K562 (cell line): ENCODE measurements at regions not wholly inside any gene's neighbourhood (a gene's known extent, or its start where the extent isn't known, plus 50 kb on each side); places are given as distances from the start of the nearest gene placed in this dataset.
A peak's percentile ranks its signal among the peaks of the same experiment; 100 is the strongest.

Experiments used
- BCOR ChIP-seq: fragments of 450-650 bp; IDR thresholded peaks from 2 replicates; pipeline ENCODE4 v1.6.1; 2016
- ETV5 ChIP-seq: sonication (generic); formaldehyde crosslinking; IDR thresholded peaks from 2 replicates; pipeline ENCODE4 v1.4.0; 2020; ENCODE audit warnings: low read depth, mild to moderate bottlenecking, missing genetic modification reagents
- GTF2A2 ChIP-seq: IDR thresholded peaks from 2 replicates; pipeline ENCODE4 v1.6.1; 2016; ENCODE audit warnings: mild to moderate bottlenecking, missing genetic modification characterization, missing compliant biosample characterization
- IRF1 ChIP-seq: sonication (generic); formaldehyde crosslinking; IDR thresholded peaks from 2 replicates; pipeline ENCODE4 v1.8.0; 2022; ENCODE audit warnings: missing genetic modification reagents, mild to moderate bottlenecking, borderline replicate concordance
- KDM5B ChIP-seq: fragments of 200-600 bp; sonication (generic); IDR thresholded peaks from 2 replicates; pipeline ENCODE4 v1.6.1; 2012; ENCODE audit warnings: low read depth, mild to moderate bottlenecking, moderate library complexity, low read length, control low read depth, inconsistent platforms; ENCODE audit not compliant: insufficient replicate concordance
- PCBP2 ChIP-seq: fragments of 200-400 bp; formaldehyde crosslinking; IDR thresholded peaks from 2 replicates; pipeline ENCODE4 v1.6.1; 2018; ENCODE audit warnings: low read length, low read depth, mild to moderate bottlenecking, moderate library complexity; ENCODE audit not compliant: poor library complexity, severe bottlenecking
- RUNX1 ChIP-seq: sonication (generic); IDR thresholded peaks from 2 replicates; pipeline ENCODE4 v1.6.1; 2016; ENCODE audit warnings: antibody characterized with exemption, low read depth
- SLC30A9 ChIP-seq: fragments of 250-450 bp; sonication (Bioruptor Pico); IDR thresholded peaks from 2 replicates; pipeline ENCODE4 v1.8.0; 2022; ENCODE audit warnings: mild to moderate bottlenecking, moderate library complexity
- SNIP1 ChIP-seq: fragments of 450-650 bp; IDR thresholded peaks from 2 replicates; pipeline ENCODE4 v1.7.1; 2017; ENCODE audit warnings: low read depth, mild to moderate bottlenecking
- TEAD1 ChIP-seq, 2 experiments: fragments of 450-650 bp in 1 of 2; sonication (generic) in 1 of 2; formaldehyde crosslinking; IDR thresholded peaks; 2 replicates each; pipeline versions ENCODE4 v1.4.0 to v1.8.0; 2020 to 2022; ENCODE audit warnings: mild to moderate bottlenecking in 2 of 2, missing genetic modification reagents in 1 of 2
- ZNF143 ChIP-seq: sonication (generic); formaldehyde crosslinking; IDR thresholded peaks from 2 replicates; pipeline ENCODE4 v1.9.0; 2022; ENCODE audit warnings: mild to moderate bottlenecking, missing genetic modification reagents
- ZNF592 ChIP-seq: fragments of 450-650 bp; IDR thresholded peaks from 2 replicates; pipeline ENCODE4 v1.6.1; 2017; ENCODE audit warnings: antibody characterized with exemption, mild to moderate bottlenecking

DNA sequence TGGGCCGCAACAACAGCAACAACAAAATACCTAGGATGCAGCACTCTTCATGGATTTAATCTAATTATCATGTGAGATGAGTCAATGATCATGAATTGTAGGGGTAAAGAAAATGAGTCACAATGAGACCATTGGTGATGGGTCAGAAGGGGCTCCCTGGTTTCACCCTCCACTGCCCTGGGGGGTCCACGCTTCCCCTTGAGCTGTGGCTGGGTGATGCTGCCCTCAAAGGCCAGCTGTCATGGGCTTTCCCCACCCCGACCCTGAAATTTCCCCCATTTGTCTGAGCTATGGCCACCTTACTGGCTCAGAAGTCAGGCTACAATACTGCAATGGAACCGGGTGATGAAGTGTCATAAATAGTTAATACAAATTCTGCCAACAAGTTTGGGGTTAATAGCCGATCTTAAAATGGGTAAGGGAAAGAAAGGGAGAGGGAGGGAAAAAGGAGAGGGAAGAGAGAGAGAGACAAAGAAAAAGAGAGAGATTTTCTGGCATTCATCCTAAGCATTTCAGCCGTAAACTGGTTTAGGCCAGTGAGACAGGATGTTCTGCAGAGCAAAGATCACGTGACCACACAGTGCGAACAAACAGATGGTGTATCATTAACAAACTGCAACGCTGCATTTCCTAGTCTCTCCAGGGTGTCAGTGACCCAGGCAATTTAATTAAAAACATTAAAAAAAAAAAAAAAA lies 143.4 kb upstream of the ERRFI1 start (continued):
- TF ChIP-seq ZNF592 (no peak), SNIP1 (no peak), KDM5B (no peak), TEAD1 (CRISPR knock-in tag; IDR thresholded peaks at IDR 0.05) (no peak), ETV5 (CRISPR knock-in tag) (no peak), GTF2A2 (no peak), RUNX1 (no peak), IRF1 (no peak), ZNF143 (CRISPR knock-in tag) (no peak), PCBP2 (no peak), BCOR (peak; percentile 65; the same call in 1 of the 2 replicates), SLC30A9 (CRISPR knock-in tag) (no peak)
